ENCODE measurements at regions not wholly inside any gene's neighbourhood (a gene's known extent, or its start where the extent isn't known, plus 50 kb on each side); places are given as distances from the start of the nearest gene placed in this dataset.

DNA sequence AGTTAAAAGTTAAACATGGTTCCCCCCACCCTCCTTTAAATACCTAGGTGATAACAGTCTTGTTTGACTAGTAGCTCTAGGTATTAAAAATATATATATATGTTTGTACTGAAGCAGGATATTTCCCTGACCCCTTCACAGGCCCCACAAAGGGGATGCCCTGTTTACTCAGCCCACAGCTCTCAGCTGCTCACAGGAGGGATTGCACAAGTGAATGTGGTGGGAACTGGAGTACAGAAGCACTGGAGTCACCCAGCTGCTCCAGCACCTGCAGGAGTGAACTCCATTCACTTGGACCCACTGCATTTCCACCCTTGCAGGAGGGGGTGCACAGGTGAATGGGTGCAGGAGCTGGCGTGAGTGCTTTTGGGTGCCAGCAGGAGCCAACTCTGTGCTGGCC is 99.3 kb upstream of the TLR3 start:
- Histone ChIP-seq H3K4me3 (ENCODE audit: low read depth, low read length) (no peak overlapping the region), H3K9me3 (no peaks in the 10 kb centered on the region), H3K4me1 (no peaks in the 10 kb centered on the region), H3K36me3 (no peaks in the 10 kb centered on the region), H3K27me3 (no peaks in the 10 kb centered on the region; the same call in 1 of the 2 replicates)
- TF ChIP-seq, protein P1, sequence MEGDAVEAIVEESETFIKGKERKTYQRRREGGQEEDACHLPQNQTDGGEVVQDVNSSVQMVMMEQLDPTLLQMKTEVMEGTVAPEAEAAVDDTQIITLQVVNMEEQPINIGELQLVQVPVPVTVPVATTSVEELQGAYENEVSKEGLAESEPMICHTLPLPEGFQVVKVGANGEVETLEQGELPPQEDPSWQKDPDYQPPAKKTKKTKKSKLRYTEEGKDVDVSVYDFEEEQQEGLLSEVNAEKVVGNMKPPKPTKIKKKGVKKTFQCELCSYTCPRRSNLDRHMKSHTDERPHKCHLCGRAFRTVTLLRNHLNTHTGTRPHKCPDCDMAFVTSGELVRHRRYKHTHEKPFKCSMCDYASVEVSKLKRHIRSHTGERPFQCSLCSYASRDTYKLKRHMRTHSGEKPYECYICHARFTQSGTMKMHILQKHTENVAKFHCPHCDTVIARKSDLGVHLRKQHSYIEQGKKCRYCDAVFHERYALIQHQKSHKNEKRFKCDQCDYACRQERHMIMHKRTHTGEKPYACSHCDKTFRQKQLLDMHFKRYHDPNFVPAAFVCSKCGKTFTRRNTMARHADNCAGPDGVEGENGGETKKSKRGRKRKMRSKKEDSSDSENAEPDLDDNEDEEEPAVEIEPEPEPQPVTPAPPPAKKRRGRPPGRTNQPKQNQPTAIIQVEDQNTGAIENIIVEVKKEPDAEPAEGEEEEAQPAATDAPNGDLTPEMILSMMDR (IDR thresholded peaks at IDR 0.05; ENCODE audit: low read depth, low read length), result no peak
- DNase-seq, result no peak

DNA sequence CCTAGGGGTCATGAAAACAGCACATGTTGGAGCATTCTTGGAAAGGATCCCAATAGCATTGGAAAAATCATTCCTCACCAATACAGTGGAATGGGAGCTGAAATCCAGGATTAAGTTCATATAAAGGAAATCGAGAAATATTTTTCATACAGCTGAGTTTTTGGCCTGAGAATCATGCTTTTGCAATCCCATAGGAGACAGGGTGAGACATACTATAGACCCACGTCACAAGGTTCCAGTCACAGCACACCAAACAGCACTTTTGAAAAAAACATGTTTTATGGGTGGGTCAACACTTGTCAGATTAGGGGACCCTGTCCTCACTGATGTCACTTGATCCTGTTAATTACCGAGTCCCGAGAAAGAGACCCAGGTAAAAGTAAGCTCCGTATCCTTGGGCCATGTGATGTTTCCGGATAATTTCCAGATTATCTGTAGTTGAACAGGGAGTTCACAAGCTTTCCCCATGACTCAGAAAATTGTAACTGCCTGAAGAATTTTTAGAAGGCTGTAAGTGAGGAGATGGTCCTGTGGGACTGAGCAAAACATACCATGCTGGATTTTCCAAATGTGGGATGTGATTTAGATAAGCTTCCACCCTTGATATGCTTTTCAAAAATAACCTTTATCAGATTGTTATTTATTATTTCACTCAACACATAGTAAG is 80.9 kb upstream of the TLR3 start:
- Histone ChIP-seq H3K9me3 (no peaks in the 10 kb centered on the region), H3K4me3 (ENCODE audit: low read depth, low read length) (no peak overlapping the region), H3K36me3 (no peaks in the 10 kb centered on the region), H3K4me1 (no peaks in the 10 kb centered on the region), H3K27me3 (no peaks in the 10 kb centered on the region)
- TF ChIP-seq, protein P1 (IDR thresholded peaks at IDR 0.05; ENCODE audit: low read depth, low read length), result no peak
- DNase-seq, result no peak

- DNase-seq, result no peak
- TF ChIP-seq, protein P1 (IDR thresholded peaks at IDR 0.05; ENCODE audit: low read depth, low read length), result no peak
- Histone ChIP-seq H3K4me3 (ENCODE audit: low read depth, low read length) (no peak overlapping the region), H3K9me3 (no peaks in the 10 kb centered on the region), H3K27me3 (no peaks in the 10 kb centered on the region), H3K4me1 (no peaks in the 10 kb centered on the region), H3K36me3 (no peaks in the 10 kb centered on the region)
Observed at GRCh38 chr4:185991770-185992169, 77.2 kb upstream of the TLR3 start.

DNA sequence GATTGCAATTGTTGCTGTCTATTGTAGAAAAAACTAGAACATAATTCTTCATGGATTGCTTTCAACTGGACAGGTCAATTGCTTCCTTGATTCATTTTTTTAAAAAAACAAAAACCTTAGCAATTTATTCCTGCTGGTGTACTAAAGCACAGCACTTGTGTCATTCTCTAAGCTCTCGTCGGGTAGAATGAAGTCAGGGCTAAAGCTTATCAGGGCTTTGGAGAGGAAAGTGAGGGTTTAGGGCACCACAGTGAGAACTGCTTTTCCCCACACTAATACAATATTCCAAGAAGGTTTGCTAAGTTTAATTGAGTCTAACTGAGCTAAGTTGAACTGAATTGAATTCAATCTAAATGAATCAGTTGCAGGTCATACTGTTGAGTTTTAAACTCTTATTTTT is 76.4 kb upstream of the TLR3 start:
- Histone ChIP-seq H3K36me3 (no peaks in the 10 kb centered on the region), H3K4me1 (no peaks in the 10 kb centered on the region), H3K9me3 (no peaks in the 10 kb centered on the region), H3K27me3 (no peaks in the 10 kb centered on the region), H3K4me3 (ENCODE audit: low read depth, low read length) (no peak overlapping the region)
- DNase-seq, result no peak
- TF ChIP-seq, protein P1 (IDR thresholded peaks at IDR 0.05; ENCODE audit: low read depth, low read length), result no peak

GRCh38 chr4:185993328-185993973 is 75.5 kb upstream of the TLR3 start:
- Histone ChIP-seq H3K36me3 (no peaks in the 10 kb centered on the region), H3K9me3 (no peaks in the 10 kb centered on the region), H3K4me3 (ENCODE audit: low read depth, low read length) (no peak overlapping the region), H3K4me1 (no peaks in the 10 kb centered on the region), H3K27me3 (no peaks in the 10 kb centered on the region)
- DNase-seq, result no peak
- TF ChIP-seq, protein P1 (IDR thresholded peaks at IDR 0.05; ENCODE audit: low read depth, low read length), result no peak

GRCh38 chr4:185994750-185995149 is 74.2 kb upstream of the TLR3 start:
- Histone ChIP-seq H3K4me1 (no peaks in the 10 kb centered on the region), H3K4me3 (ENCODE audit: low read depth, low read length) (no peak overlapping the region), H3K27me3 (no peaks in the 10 kb centered on the region), H3K36me3 (no peaks in the 10 kb centered on the region), H3K9me3 (no peaks in the 10 kb centered on the region)
- DNase-seq, result no peak
- TF ChIP-seq, protein P1 (IDR thresholded peaks at IDR 0.05; ENCODE audit: low read depth, low read length), result no peak
